GM12878 (cell line): ENCODE measurements at regions not wholly inside any gene's neighbourhood (a gene's known extent, or its start where the extent isn't known, plus 50 kb on each side); places are given as distances from the start of the nearest gene placed in this dataset.
A peak's percentile ranks its signal among the peaks of the same experiment; 100 is the strongest.

Source experiments
- ATAC-seq: fragments of 200-7000 bp; cut with Tn5 transposase; 3 replicates; pipeline ENCODE4 v1.9.1; 2020; ENCODE audit warnings: mild to moderate bottlenecking, moderate library complexity
- BruUV-seq: library from RNA; stranded (reverse); fragments of 400-500 nt; replicated peaks from 2 replicates; lab custom pipeline; 2021; lab: Mats Ljungman, UMichigan
- CTCF ChIA-PET: fragments of 300-600 bp; sonication (Branson Sonifier 250); formaldehyde crosslinking; extraction: SDS; loops from one replicate; lab custom pipeline; 2021; ENCODE audit warnings: inconsistent platforms; lab: Yijun Ruan, JAX
- POLR2A ChIA-PET: fragments of 350-600 bp; formaldehyde crosslinking; extraction: SDS; loops from one replicate; lab custom pipeline; 2021; ENCODE audit warnings: inconsistent platforms; lab: Charles Lee
- RAD21 ChIA-PET: fragments of 300-600 bp; sonication (Branson Sonifier 250); formaldehyde crosslinking; loops from one replicate; lab custom pipeline; 2023; ENCODE audit warnings: antibody characterized with exemption; ENCODE audit not compliant: unreplicated experiment; lab: Charles Lee
- SMC1A ChIA-PET: fragments of 300-600 bp; sonication (Branson Sonifier 250); formaldehyde crosslinking; loops from one replicate; lab custom pipeline; 2023; ENCODE audit not compliant: unreplicated experiment, uncharacterized antibody; lab: Charles Lee
- DNase-seq: peaks from one replicate; pipeline ENCODE4 v3.0.0-alpha.2; 2011; ENCODE audit warnings: low read depth, low spot score
- FAIRE-seq: peaks from 3 replicates; lab custom pipeline; 2011; peaks lifted over from hg19 to GRCh38; lab: Jason Lieb, UNC
- H2AFZ ChIP-seq: 2 replicates; pipeline ENCODE4 v1.6.0; 2011; ENCODE audit warnings: low read depth, low read length, control low read depth; ENCODE audit not compliant: control insufficient read depth
- H3K27ac ChIP-seq: 2 replicates; pipeline ENCODE4 v1.5.1; 2011; ENCODE audit warnings: control low read depth; ENCODE audit not compliant: control insufficient read depth, insufficient read depth
- H3K27me3 ChIP-seq, 2 experiments: replicated peaks in 1 of 2; 2 replicates each; pipeline versions ENCODE4 v1.6.0 to v1.6.1; 2011; ENCODE audit warnings: low read length in 1 of 2; ENCODE audit not compliant: control insufficient read depth in 2 of 2, insufficient read depth in 2 of 2
- H3K36me3 ChIP-seq, 2 experiments: 2 replicates each; pipeline ENCODE4 v1.5.1; 2011; ENCODE audit warnings: low read length in 1 of 2; ENCODE audit not compliant: control insufficient read depth in 2 of 2, insufficient read depth in 2 of 2
- H3K4me1 ChIP-seq: 2 replicates; pipeline ENCODE4 v1.6.1; 2011; ENCODE audit warnings: mild to moderate bottlenecking, low read length, moderate library complexity, mixed read lengths; ENCODE audit not compliant: control insufficient read depth, insufficient read depth
- H3K4me2 ChIP-seq: 2 replicates; pipeline ENCODE4 v1.6.0; 2011; ENCODE audit warnings: control low read depth; ENCODE audit not compliant: control insufficient read depth, insufficient read depth
- H3K4me3 ChIP-seq: fragments of 200-600 bp; sonication (generic); 2 replicates; pipeline ENCODE4 v1.5.1; 2016
- H3K79me2 ChIP-seq: 2 replicates; pipeline ENCODE4 v1.6.0; 2011; ENCODE audit warnings: low read length; ENCODE audit not compliant: control insufficient read depth, insufficient read depth
- H3K9ac ChIP-seq: 2 replicates; pipeline ENCODE4 v1.8.0; 2011; ENCODE audit warnings: low read length, control low read depth, mixed read lengths; ENCODE audit not compliant: control insufficient read depth, insufficient read depth
- H3K9me3 ChIP-seq: replicated peaks from 3 replicates; pipeline ENCODE4 v1.5.1; 2011; ENCODE audit warnings: mild to moderate bottlenecking, low read length; ENCODE audit not compliant: control insufficient read depth, insufficient read depth
- H4K20me1 ChIP-seq: 2 replicates; pipeline ENCODE4 v1.6.0; 2011; ENCODE audit not compliant: control insufficient read depth, insufficient read depth
- BMI1 ChIP-seq: fragments of 450-650 bp; IDR thresholded peaks from 2 replicates; pipeline ENCODE4 v1.6.1; 2016; ENCODE audit warnings: mild to moderate bottlenecking, moderate library complexity, borderline replicate concordance
- BRCA1 ChIP-seq: IDR thresholded peaks from 2 replicates; pipeline ENCODE4 v1.6.1; 2011; ENCODE audit warnings: low read depth, low read length, improper control_type of control experiment
- HDAC6 ChIP-seq: fragments of 200-600 bp; sonication (generic); IDR thresholded peaks from one replicate; pipeline ENCODE4 v1.8.0; 2017; ENCODE audit warnings: antibody characterized with exemption; ENCODE audit not compliant: unreplicated experiment
- NR2F1 ChIP-seq: fragments of 450-650 bp; conservative IDR thresholded peaks from 2 replicates; pipeline ENCODE4 v1.6.1; 2017; ENCODE audit warnings: mild to moderate bottlenecking
- NRF1 ChIP-seq: conservative IDR thresholded peaks from 2 replicates; pipeline ENCODE4 v1.6.1; 2011; ENCODE audit warnings: mild to moderate bottlenecking, low read depth, low read length, improper control_type of control experiment
- PML ChIP-seq: IDR thresholded peaks from 2 replicates; pipeline ENCODE4 v1.6.1; 2012; ENCODE audit warnings: low read length, inconsistent platforms
- RCOR1 ChIP-seq: conservative IDR thresholded peaks from 2 replicates; pipeline ENCODE4 v1.6.1; 2012; ENCODE audit warnings: low read depth, low read length, improper control_type of control experiment
- in situ Hi-C: fragments of 300-500 bp; cut with MboI; formaldehyde crosslinking; loops from 9 replicates; pipeline ENCODE4 v1.14.3; 2018; ENCODE audit warnings: mixed read lengths
- intact Hi-C: fragments of 100-400 bp; cut with micrococcal nuclease; formaldehyde crosslinking; loops from one replicate; pipeline ENCODE4 v1.14.2; 2022; ENCODE audit not compliant: unreplicated experiment
- TF ChIP-seq, protein P1 (sequence below): fragments of 450-650 bp; IDR thresholded peaks from 2 replicates; pipeline ENCODE4 v1.6.1; 2017; ENCODE audit warnings: antibody characterized with exemption, mild to moderate bottlenecking, moderate library complexity
- TF ChIP-seq, protein P2 (sequence below): fragments of 450-650 bp; formaldehyde crosslinking; IDR thresholded peaks from 2 replicates; pipeline ENCODE4 v1.4.0; 2020; ENCODE audit warnings: mild to moderate bottlenecking, moderate library complexity
- TF ChIP-seq, protein P3 (sequence below): fragments of 450-650 bp; IDR thresholded peaks from 2 replicates; pipeline ENCODE4 v1.6.1; 2016; ENCODE audit warnings: mild to moderate bottlenecking

DNA sequence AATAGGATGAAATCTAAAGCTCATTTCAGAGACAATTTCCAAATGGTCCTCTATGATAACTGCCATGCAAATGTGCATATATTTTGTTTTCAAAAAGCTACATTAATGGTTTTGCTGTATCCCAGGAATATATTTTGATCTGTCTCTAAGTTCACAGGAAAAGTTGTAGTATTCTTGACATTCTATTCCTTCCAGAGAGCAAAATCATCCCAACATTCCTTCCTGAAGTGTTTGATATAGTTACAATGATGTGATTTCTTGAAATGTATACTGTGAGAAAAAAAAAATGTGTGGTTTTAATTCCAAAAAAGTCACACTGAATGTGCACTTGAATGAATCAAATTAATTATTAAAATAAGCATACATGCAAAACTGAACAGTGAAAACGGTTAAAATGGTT lies 996.0 kb upstream of the CITED2 start (continued):
- TF ChIP-seq, protein P1, sequence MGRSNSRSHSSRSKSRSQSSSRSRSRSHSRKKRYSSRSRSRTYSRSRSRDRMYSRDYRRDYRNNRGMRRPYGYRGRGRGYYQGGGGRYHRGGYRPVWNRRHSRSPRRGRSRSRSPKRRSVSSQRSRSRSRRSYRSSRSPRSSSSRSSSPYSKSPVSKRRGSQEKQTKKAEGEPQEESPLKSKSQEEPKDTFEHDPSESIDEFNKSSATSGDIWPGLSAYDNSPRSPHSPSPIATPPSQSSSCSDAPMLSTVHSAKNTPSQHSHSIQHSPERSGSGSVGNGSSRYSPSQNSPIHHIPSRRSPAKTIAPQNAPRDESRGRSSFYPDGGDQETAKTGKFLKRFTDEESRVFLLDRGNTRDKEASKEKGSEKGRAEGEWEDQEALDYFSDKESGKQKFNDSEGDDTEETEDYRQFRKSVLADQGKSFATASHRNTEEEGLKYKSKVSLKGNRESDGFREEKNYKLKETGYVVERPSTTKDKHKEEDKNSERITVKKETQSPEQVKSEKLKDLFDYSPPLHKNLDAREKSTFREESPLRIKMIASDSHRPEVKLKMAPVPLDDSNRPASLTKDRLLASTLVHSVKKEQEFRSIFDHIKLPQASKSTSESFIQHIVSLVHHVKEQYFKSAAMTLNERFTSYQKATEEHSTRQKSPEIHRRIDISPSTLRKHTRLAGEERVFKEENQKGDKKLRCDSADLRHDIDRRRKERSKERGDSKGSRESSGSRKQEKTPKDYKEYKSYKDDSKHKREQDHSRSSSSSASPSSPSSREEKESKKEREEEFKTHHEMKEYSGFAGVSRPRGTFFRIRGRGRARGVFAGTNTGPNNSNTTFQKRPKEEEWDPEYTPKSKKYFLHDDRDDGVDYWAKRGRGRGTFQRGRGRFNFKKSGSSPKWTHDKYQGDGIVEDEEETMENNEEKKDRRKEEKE: no peak

DNA sequence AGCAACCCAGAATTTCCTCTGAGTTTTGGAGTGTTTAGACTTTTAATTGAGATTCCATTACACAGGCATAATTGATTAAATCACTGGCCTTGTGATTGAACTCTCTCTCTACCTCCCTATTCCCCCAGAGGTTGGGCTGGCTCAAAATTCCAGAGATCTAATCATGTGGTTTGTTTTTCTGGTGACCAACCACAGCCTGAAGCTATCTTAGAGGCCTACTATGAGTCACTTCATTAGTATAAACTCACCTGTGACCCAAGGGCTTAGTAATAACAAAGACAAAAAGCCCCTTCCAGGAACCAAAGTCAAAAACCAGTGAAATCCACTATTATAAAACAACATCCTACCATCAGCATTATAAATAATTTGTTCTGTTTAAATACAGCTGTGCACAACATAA lies 992.5 kb upstream of the CITED2 start:
- Histone ChIP-seq H3K79me2 (no peaks in the 10 kb centered on the region), H3K9me3 (no peaks in the 10 kb centered on the region), H4K20me1 (no peaks in the 10 kb centered on the region), H3K27me3 (no peaks in the 10 kb centered on the region), H3K9ac (no peak overlapping the region), H2AFZ (no peak overlapping the region), H3K27ac (no peak overlapping the region), H3K4me1 (no peaks in the 10 kb centered on the region), H3K4me2 (no peak overlapping the region), H3K4me3 (no peak overlapping the region), H3K36me3 (no peaks in the 10 kb centered on the region)
- ChIA-PET RAD21 (no interaction called here), CTCF (no interaction called here), SMC1A (no interaction called here), POLR2A (no interaction called here)
- intact Hi-C loops (no loop called here), in situ Hi-C loops (no loop called here)
- ATAC-seq (no peak), FAIRE-seq (no peak), DNase-seq (no peak)
- BruUV-seq: no TSS peak
- TF ChIP-seq NR2F1 (0 out of 2 replicates have a peak, but pooled peaks have one; percentile 23), PML (no peak)

DNA sequence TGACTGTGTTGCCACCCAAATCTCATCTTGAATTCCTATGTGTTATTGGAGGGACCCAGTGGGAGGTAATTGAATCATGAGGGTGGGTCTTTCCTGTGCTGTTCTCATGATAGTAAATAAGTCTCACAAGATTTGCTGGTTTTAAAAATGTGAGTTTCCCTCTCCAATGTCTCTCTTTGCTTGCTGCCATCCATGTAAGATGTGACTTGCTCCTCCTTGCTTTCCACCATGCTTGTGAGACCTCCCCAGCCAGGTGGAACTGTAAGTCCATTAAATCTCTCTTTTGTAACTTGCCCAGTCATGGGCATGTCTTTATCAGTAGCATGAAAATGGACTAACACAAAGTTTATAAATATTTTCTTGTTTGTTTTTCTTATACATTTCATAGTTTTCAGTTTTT lies 990.5 kb upstream of the CITED2 start:
- H3K4me2 ChIP-seq: no peak overlapping the region
- intact Hi-C loops: no loop called here
- SMC1A ChIA-PET: no interaction called here
- no peak overlapping the region for H2AFZ ChIP-seq
- H3K9ac ChIP-seq: no peak overlapping the region
- H4K20me1 ChIP-seq: no peaks in the 10 kb centered on the region
- no peaks in the 10 kb centered on the region for H3K79me2 ChIP-seq
- RAD21 ChIA-PET: no interaction called here
- FAIRE-seq (no peak), DNase-seq (no peak), ATAC-seq (no peak)
- no peak for TF ChIP-seq NRF1
- TF ChIP-seq, protein P2, sequence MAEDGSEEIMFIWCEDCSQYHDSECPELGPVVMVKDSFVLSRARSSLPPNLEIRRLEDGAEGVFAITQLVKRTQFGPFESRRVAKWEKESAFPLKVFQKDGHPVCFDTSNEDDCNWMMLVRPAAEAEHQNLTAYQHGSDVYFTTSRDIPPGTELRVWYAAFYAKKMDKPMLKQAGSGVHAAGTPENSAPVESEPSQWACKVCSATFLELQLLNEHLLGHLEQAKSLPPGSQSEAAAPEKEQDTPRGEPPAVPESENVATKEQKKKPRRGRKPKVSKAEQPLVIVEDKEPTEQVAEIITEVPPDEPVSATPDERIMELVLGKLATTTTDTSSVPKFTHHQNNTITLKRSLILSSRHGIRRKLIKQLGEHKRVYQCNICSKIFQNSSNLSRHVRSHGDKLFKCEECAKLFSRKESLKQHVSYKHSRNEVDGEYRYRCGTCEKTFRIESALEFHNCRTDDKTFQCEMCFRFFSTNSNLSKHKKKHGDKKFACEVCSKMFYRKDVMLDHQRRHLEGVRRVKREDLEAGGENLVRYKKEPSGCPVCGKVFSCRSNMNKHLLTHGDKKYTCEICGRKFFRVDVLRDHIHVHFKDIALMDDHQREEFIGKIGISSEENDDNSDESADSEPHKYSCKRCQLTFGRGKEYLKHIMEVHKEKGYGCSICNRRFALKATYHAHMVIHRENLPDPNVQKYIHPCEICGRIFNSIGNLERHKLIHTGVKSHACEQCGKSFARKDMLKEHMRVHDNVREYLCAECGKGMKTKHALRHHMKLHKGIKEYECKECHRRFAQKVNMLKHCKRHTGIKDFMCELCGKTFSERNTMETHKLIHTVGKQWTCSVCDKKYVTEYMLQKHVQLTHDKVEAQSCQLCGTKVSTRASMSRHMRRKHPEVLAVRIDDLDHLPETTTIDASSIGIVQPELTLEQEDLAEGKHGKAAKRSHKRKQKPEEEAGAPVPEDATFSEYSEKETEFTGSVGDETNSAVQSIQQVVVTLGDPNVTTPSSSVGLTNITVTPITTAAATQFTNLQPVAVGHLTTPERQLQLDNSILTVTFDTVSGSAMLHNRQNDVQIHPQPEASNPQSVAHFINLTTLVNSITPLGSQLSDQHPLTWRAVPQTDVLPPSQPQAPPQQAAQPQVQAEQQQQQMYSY: no peak
- no peak for TF ChIP-seq BRCA1
- no peak for TF ChIP-seq BMI1
- TF ChIP-seq, protein P3, sequence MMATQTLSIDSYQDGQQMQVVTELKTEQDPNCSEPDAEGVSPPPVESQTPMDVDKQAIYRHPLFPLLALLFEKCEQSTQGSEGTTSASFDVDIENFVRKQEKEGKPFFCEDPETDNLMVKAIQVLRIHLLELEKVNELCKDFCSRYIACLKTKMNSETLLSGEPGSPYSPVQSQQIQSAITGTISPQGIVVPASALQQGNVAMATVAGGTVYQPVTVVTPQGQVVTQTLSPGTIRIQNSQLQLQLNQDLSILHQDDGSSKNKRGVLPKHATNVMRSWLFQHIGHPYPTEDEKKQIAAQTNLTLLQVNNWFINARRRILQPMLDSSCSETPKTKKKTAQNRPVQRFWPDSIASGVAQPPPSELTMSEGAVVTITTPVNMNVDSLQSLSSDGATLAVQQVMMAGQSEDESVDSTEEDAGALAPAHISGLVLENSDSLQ: no peak
- no peak for TF ChIP-seq RCOR1
- TF ChIP-seq HDAC6: no peak
- no peak overlapping the region for H3K4me3 ChIP-seq
- POLR2A ChIA-PET: no interaction called here
- in situ Hi-C loops: no loop called here
- H3K27me3 ChIP-seq: no peaks in the 10 kb centered on the region
- no peaks in the 10 kb centered on the region for H3K36me3 ChIP-seq
- no TSS peak for BruUV-seq
- CTCF ChIA-PET: no interaction called here
- H3K4me1 ChIP-seq: no peaks in the 10 kb centered on the region
- no peak overlapping the region for H3K27ac ChIP-seq
- no peaks in the 10 kb centered on the region for H3K9me3 ChIP-seq
